Activated T-helper 1 cell treated with anti-CD3 and anti-CD28 coated beads, Interleukin-12 subunit alpha, Interleukin-12 subunit beta, Interleukin-2, Interleukin-4 antibody, amounts not matched to agents 30 ng/mL and 10 ng/mL and 1 ng/mL, durations not matched to agents 14 hours and 24 hours and 36 hours (primary cell): ENCODE measurements at regions not wholly inside any gene's neighbourhood (a gene's known extent, or its start where the extent isn't known, plus 50 kb on each side); places are given as distances from the start of the nearest gene placed in this dataset.
"Not testable (repeated sequence)": the region's sequence is repeated elsewhere in the genome, so short reads cannot be mapped to it uniquely, and the experiment has no call there.

Source experiments
- DNase-seq: peaks from one replicate; pipeline ENCODE4 v3.0.0; 2021; ENCODE audit warnings: low spot score
- H3K27ac Mint-ChIP-seq: one replicate; pipeline ENCODE4 v1.8.0; 2021; ENCODE audit warnings: mild to moderate bottlenecking, mixed read lengths
- H3K27me3 Mint-ChIP-seq: one replicate; pipeline ENCODE4 v1.8.0; 2022; ENCODE audit warnings: mild to moderate bottlenecking, moderate library complexity, mixed read lengths; ENCODE audit not compliant: insufficient read depth
- H3K36me3 Mint-ChIP-seq: one replicate; pipeline ENCODE4 v1.8.0; 2021; ENCODE audit warnings: low read depth, mixed read lengths
- H3K4me1 Mint-ChIP-seq: one replicate; pipeline ENCODE4 v1.8.0; 2021; ENCODE audit warnings: low read depth, mixed read lengths
- H3K4me3 Mint-ChIP-seq: one replicate; pipeline ENCODE4 v1.8.0; 2021; ENCODE audit warnings: mild to moderate bottlenecking, moderate library complexity, mixed read lengths
- H3K9me3 Mint-ChIP-seq: one replicate; pipeline ENCODE4 v1.8.0; 2021; ENCODE audit warnings: mixed read lengths
- intact Hi-C: fragments of 100-400 bp; cut with micrococcal nuclease; formaldehyde crosslinking; loops from one replicate; pipeline ENCODE4 v1.15.1; 2024

DNA sequence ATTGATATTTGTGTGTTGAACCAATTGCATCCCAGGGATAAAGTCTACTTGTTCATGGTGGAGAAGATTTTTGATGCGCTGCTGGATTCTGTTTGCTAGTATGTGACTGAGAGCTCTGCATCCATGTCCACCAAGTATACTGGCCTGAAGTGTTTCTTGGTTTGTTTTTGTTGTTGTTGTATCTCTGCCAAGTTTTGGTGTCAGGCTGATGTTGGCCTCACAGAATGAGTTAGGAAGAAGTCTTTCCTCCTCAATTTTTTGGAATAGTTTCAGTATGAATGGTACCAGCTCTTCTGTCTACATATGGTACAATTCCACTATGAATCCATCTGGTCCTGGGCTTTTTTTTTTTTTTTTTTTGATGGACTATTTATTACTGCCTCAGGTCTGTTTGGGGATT lies 50.9 kb upstream of the OSTN start:
- no peak for DNase-seq
- intact Hi-C loops: no loop called here
- Mint-ChIP-seq H3K36me3 (no peaks in the 10 kb centered on the region), H3K9me3 (peaks cover 3% of the 10 kb centered on the region), H3K27me3 (no peaks in the 10 kb centered on the region), H3K4me3 (no peak overlapping the region), H3K4me1 (no peaks in the 10 kb centered on the region), H3K27ac (no peak overlapping the region)

DNA sequence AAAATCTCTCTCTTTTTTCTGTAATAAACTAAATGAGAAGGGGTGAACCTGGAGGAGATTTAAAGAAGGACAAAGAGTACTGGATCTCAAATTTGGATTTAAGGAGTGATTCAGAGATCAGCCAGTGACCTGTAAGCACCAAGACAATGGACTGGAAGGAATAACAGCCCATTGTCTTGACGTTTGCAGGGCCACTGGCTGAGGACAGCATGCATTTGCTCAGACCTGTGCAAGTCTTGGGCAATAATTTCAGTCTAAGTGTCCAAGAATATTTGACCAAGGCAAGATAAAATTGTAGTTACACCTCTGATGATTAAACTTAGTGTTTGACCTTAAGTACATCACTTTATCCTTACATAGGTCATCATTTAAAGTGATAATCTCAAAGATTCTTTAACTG lies 55.8 kb upstream of the OSTN start:
- H3K36me3 Mint-ChIP-seq: no peaks in the 10 kb centered on the region
- intact Hi-C loops: no loop called here

DNA sequence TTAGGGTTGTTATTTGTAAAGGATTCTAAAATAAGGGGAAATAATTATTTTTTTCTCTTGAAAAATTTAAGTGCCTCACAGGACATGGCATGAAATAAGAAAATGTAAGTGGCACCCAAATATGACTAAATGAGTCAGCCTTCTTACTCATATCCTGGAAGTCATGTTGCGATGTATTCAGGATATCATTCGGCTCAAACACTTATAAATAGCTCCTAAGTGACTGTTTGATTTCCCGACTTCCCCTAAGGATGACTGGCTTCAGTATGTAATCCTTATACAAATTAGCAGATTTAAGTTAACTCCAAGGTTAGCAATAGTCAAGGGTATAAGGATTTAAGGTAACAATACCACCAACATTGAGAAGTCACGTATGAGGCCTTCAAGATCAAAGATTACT lies 57.3 kb upstream of the OSTN start:
- H3K9me3 Mint-ChIP-seq: peaks cover 3% of the 10 kb centered on the region

More for the DNA sequence above, 55.8 kb upstream of the OSTN start:
- DNase-seq: no peak
- H3K27ac Mint-ChIP-seq: no peak overlapping the region
- H3K27me3 Mint-ChIP-seq: no peaks in the 10 kb centered on the region
- no peaks in the 10 kb centered on the region for H3K4me1 Mint-ChIP-seq
- peaks cover 3% of the 10 kb centered on the region for H3K9me3 Mint-ChIP-seq
- H3K4me3 Mint-ChIP-seq: no peak overlapping the region

DNA sequence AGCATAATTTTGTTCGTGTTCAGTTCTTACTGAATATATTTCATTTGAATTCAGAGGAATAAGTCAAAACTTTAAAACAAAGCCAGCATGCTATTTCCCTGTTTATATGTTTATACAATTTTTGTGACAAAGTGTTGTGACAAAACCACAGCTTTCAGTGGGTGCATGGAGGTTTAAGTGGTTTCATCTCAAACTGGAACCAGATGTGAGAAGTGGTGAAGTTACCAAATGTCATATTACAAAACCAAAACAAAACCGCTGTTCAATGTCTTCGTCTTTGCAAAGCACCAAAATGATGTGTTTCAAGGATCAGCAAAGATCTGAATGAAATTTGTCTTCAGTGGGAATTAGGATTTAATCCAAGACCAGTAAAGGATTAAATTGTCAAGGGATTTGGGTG lies 59.3 kb upstream of the OSTN start:
- Mint-ChIP-seq H3K4me3 (no peak overlapping the region), H3K36me3 (no peaks in the 10 kb centered on the region), H3K27ac (no peak overlapping the region), H3K4me1 (no peaks in the 10 kb centered on the region), H3K9me3 (peaks cover 7% of the 10 kb centered on the region), H3K27me3 (no peaks in the 10 kb centered on the region)
- intact Hi-C loops: no loop called here
- no peak for DNase-seq

More for the DNA sequence above, 57.3 kb upstream of the OSTN start:
- DNase-seq: no peak
- Mint-ChIP-seq H3K27ac (no peak overlapping the region), H3K36me3 (no peaks in the 10 kb centered on the region), H3K4me1 (no peaks in the 10 kb centered on the region), H3K27me3 (no peaks in the 10 kb centered on the region), H3K4me3 (no peak overlapping the region)
- intact Hi-C loops: no loop called here

DNA sequence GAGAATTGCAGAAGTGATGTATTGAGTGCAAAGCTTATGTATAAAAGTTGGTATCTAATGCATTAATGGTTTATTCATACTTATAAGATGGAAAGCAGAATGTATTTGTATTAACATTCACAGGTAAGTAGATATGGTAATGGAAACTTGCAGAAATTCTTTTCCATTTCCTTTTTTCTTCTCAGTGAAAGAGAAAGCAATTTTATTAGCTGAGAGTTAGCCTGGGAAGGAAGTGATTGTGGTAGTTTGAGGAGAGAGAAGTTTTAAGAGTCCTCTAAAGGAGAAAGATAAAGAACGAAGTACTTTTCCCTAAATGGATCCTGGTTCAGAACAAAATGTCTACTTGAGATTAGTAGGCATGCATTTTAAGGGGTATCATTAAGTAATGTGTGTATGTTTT lies 60.1 kb upstream of the OSTN start:
- DNase-seq: no peak
- H3K4me1 Mint-ChIP-seq: no peaks in the 10 kb centered on the region
- no peaks in the 10 kb centered on the region for H3K36me3 Mint-ChIP-seq
- peaks cover 7% of the 10 kb centered on the region for H3K9me3 Mint-ChIP-seq
- no peak overlapping the region for H3K4me3 Mint-ChIP-seq
- intact Hi-C loops: no loop called here
- H3K27ac Mint-ChIP-seq: no peak overlapping the region
- H3K27me3 Mint-ChIP-seq: no peaks in the 10 kb centered on the region

DNA sequence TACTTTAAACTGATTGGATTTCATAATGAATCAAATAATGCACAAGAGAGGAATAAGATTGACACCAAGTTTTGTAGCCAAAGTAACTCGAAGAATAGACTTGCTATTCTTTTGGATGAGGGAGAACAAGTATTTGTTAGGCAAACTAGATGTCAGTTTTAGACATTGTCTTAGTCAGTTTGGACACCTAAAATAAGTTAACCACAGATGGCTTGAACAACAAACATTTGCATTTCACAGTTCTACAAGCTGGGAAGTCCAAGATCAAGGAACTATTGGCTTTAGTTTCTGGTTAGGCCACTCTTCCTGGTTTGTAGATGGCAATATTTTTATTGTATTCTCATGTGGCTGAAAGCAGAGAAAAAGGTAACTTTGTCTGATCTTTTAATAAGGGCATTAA lies 61.3 kb upstream of the OSTN start:
- peaks cover 2% of the 10 kb centered on the region for H3K27me3 Mint-ChIP-seq
- no peaks in the 10 kb centered on the region for H3K4me1 Mint-ChIP-seq
- H3K9me3 Mint-ChIP-seq: peaks cover 7% of the 10 kb centered on the region
- no peak overlapping the region for H3K4me3 Mint-ChIP-seq
- no peaks in the 10 kb centered on the region for H3K36me3 Mint-ChIP-seq
- no peak overlapping the region for H3K27ac Mint-ChIP-seq
- DNase-seq: no peak
- intact Hi-C loops: no loop called here

DNA sequence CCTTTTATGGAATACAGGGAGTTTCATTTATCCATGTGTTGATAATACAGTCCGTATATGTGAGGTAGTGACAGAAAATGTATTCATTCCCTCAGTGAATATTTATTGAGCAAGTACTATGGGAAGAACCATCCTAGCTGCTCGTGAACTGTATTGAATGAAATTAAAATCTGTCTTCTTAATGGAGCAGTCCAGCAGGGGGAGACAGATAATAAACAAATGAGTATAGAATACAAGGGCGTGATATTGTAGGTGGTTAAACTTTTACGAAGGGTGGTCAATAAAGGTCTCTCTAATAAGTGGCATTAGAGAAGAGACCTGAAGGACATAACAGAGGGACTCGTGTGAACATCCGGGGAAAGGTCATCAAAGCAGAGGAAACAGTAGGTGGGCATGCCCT lies 62.7 kb upstream of the OSTN start:
- H3K27me3 Mint-ChIP-seq: peaks cover 2% of the 10 kb centered on the region
- peaks cover 7% of the 10 kb centered on the region for H3K9me3 Mint-ChIP-seq
- DNase-seq: no peak
- H3K4me3 Mint-ChIP-seq: no peak overlapping the region
- intact Hi-C loops: no loop called here
- H3K36me3 Mint-ChIP-seq: no peaks in the 10 kb centered on the region
- H3K4me1 Mint-ChIP-seq: no peaks in the 10 kb centered on the region
- H3K27ac Mint-ChIP-seq: no peak overlapping the region

DNA sequence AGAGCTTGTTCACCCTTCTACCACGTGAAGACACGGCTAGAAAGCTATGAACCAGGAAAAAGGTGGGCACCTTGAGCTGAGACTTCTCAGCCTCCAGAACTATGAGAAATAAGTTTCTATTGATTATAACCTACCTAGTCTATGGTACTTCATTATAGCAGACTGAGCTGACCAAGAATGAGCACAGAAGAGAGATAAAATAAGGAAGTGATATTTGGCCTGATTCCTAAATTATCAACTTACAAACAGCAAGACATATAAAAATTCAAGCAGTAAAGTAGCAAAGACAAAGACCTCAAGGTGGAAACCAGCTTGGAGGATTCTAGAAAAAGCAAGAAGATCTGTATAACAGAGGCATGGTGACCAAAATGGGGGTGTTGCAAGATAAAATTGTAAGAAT lies 63.9 kb upstream of the OSTN start:
- no peak overlapping the region for H3K4me3 Mint-ChIP-seq
- H3K36me3 Mint-ChIP-seq: no peaks in the 10 kb centered on the region
- intact Hi-C loops: no loop called here
- no peak for DNase-seq
- H3K4me1 Mint-ChIP-seq: no peaks in the 10 kb centered on the region
- no peak overlapping the region for H3K27ac Mint-ChIP-seq
- H3K27me3 Mint-ChIP-seq: peaks cover 2% of the 10 kb centered on the region
- H3K9me3 Mint-ChIP-seq: peaks cover 7% of the 10 kb centered on the region

DNA sequence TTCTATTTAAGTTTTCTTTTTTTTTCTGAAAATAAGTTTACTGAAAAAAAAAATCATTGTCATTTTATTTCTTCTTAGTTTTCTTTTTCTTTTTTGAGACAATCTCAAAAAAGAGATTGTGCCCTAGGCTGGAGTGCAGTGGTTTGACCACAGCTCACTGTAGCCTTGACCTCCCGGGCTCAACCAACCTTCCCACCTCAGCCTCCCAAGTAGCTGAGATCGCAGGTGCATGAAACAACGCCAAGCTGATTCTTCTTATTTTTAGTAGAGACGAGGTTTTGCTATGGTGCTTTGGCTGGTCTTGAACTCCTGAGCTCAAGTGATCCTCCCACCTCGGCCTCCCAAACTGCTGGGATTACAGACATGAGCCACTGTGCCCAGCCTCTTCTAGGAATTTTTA lies 65.7 kb upstream of the OSTN start:
- intact Hi-C loops: no loop called here

DNA sequence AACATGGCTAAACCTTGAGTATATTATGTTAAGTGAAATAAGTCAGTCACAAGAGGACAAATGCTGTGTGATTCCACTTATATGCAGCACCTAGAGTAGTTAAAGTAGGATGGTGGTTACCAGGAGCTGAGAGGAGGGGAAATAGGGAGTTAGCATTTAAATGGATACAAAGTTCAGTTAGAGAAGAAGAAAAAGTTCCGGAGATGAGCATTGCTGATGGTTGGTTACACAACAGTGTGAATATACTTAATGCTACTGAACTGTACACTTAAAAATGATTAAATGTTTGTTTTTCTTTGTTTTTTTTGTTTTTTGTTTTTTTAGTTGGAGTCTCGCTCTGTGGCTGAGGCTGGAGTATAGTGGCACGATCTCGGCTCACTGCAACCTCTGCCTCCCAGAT lies 67.7 kb upstream of the OSTN start:
- intact Hi-C loops: no loop called here
- peaks cover 5% of the 10 kb centered on the region for H3K9me3 Mint-ChIP-seq

More for the DNA sequence above, 65.7 kb upstream of the OSTN start:
- Mint-ChIP-seq H3K4me1 (no peaks in the 10 kb centered on the region), H3K36me3 (no peaks in the 10 kb centered on the region), H3K4me3 (no peak overlapping the region), H3K9me3 (peaks cover 7% of the 10 kb centered on the region), H3K27ac (no peak overlapping the region), H3K27me3 (peaks cover 2% of the 10 kb centered on the region)
- DNase-seq: no peak

DNA sequence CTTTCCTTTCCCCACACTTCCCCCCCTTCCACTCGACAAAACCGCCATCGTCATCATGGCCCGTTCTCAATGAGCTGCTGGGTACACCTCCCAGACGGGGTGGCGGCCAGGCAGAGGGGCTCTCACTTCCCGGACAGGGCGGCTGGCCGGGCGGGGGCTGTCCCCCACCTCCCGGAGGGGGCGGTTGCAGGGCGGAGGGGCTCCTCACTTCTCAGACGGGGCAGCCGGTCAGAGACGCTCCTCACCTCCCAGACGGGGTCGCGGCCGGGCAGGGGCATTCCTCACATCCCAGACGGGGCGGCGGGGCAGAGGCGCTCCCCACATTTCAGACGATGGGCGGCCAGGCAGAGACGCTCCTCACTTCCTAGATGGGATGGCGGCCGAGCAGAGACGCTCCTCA lies 74.2 kb upstream of the OSTN start:
- H3K27ac Mint-ChIP-seq, H3K4me1 Mint-ChIP-seq, intact Hi-C loops, H3K4me3 Mint-ChIP-seq, H3K36me3 Mint-ChIP-seq, DNase-seq, H3K27me3 Mint-ChIP-seq, H3K9me3 Mint-ChIP-seq: not testable (repeated sequence)

More for the DNA sequence above, 67.7 kb upstream of the OSTN start:
- Mint-ChIP-seq H3K4me3 (no peak overlapping the region), H3K4me1 (no peaks in the 10 kb centered on the region), H3K27me3 (peaks cover 2% of the 10 kb centered on the region), H3K36me3 (no peaks in the 10 kb centered on the region), H3K27ac (no peak overlapping the region)
- DNase-seq: no peak

DNA sequence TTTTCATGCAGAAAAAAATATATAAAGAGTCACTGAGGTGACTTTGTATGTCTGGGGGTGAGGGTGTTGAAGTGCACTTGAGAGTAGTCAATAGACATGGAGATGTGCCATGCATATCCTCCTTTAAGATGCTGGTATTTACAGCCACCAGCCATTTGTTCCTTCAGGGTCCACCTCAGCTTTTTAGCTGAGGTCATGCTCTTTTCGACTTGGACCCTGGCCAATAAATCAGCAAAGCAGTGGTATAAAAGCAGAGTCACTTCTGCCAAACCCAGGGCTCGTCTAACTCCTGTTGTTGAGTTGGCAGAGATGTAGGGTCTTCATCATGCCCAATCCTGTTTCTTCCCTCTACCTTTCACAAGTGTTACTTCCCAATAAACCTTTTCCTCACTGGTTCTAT lies 75.1 kb upstream of the OSTN start:
- Mint-ChIP-seq H3K9me3 (no peaks in the 10 kb centered on the region), H3K27ac (no peak overlapping the region)

DNA sequence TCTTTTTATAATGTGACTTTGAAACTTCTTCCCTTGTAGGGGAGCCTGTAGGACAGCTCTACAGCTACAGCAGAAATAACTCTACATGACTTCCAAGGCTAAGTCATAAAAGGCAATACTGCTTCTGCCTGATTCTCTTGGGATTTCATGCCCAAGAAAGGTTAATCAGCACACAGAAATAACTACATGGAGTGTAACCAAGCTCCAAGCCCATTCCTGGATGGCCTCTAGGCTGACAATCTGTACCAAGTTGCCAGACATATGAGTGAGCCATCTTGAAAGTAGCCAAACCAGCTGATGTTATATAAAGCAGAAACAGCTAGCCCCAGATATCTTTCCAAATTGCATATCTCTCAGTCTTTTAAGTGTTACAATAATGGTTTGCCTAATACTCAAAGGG lies 75.8 kb upstream of the OSTN start:
- intact Hi-C loops: no loop called here
- Mint-ChIP-seq H3K36me3 (no peaks in the 10 kb centered on the region), H3K27me3 (no peaks in the 10 kb centered on the region), H3K27ac (no peak overlapping the region), H3K4me1 (no peaks in the 10 kb centered on the region), H3K4me3 (no peak overlapping the region), H3K9me3 (no peaks in the 10 kb centered on the region)
- no peak for DNase-seq

More for the DNA sequence above, 75.1 kb upstream of the OSTN start:
- H3K4me1 Mint-ChIP-seq: no peaks in the 10 kb centered on the region
- intact Hi-C loops: no loop called here
- no peak overlapping the region for H3K4me3 Mint-ChIP-seq
- no peaks in the 10 kb centered on the region for H3K27me3 Mint-ChIP-seq
- H3K36me3 Mint-ChIP-seq: no peaks in the 10 kb centered on the region
- DNase-seq: no peak

DNA sequence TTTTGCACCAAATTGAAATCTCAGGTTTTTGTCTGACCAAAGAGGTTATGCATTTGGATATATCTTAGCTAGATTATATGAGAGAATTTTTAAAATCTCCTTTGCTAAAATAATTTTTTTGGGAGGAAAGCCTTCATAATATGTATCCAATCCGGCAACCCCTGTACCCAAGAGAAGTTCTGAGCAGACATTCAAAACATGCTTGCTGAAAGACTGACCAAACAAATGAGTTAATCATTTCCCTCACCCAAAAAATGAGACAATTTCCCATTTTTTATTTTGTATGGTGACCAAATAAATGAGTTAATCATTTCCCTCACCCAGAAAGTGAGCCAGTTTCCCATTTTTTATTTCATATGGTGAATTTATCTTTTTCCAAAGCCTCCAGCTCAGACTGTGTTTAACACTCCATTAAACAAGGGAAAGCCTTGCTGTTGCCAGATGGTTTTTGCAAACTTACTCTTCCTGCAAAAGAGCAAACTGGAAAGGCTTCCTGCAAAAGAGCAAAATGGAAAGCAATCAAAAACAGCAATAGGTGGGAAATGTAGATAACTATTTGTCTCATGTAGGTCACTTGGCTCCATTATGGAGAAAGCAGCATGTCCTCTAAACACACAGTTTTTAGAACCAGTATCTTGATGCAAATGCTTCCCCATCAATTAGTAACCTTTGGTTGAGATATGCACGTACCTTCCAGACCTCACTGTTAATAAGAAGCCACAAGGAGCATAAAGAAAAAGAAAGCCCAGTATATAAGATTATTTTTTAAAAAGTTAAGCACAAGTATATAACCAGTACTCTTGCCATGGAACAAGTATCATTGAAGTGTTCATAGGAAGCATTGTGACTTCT lies 78.4 kb upstream of the OSTN start:
- Mint-ChIP-seq H3K27me3 (no peaks in the 10 kb centered on the region), H3K4me1 (no peaks in the 10 kb centered on the region), H3K27ac (no peak overlapping the region), H3K4me3 (no peak overlapping the region), H3K36me3 (no peaks in the 10 kb centered on the region), H3K9me3 (no peaks in the 10 kb centered on the region)
- no peak for DNase-seq
- intact Hi-C loops: no loop called here
